ENCODE measurements at regions not wholly inside any gene's neighbourhood (a gene's known extent, or its start where the extent isn't known, plus 50 kb on each side); places are given as distances from the start of the nearest gene placed in this dataset.

GRCh38 chr6:156654919-156655918 lies 122.0 kb upstream of the ARID1B start:
- TF ChIP-seq CTCF (conservative IDR thresholded peaks at IDR 0.05 in 1 of 2, IDR thresholded peaks at IDR 0.05 in 1 of 2; ENCODE audit: extremely low read depth in 1 of 2, insufficient read depth in 1 of 2, low read depth in 1 of 2, low read length in 2 of 2) (no peak), EZH2 (IDR thresholded peaks at IDR 0.05; ENCODE audit: borderline replicate concordance, low read length) (no peak)

Data from mammary epithelial cell (primary cell).